ENCODE measurements at regions not wholly inside any gene's neighbourhood (a gene's known extent, or its start where the extent isn't known, plus 50 kb on each side); places are given as distances from the start of the nearest gene placed in this dataset.
"Not testable (repeated sequence)": the region's sequence is repeated elsewhere in the genome, so short reads cannot be mapped to it uniquely, and the experiment has no call there.

GRCh38 chr2:190742431-190742830 is 93.5 kb downstream of the NAB1 start:
- no peak for DNase-seq

- no peak for DNase-seq
Measured at GRCh38 chr2:190744041-190744440, 95.2 kb downstream of the NAB1 start.

GRCh38 chr2:190746971-190747761 is 98.3 kb downstream of the NAB1 start:
- DNase-seq = no peak

- no peak for DNase-seq
Measured at GRCh38 chr2:190748966-190749365, 100.1 kb downstream of the NAB1 start.

GRCh38 chr2:190755772-190756415 is 107.0 kb downstream of the NAB1 start:
- DNase-seq = no peak

- no peak for DNase-seq
Measured at GRCh38 chr2:190759749-190760213, 110.9 kb downstream of the NAB1 start.

- not testable (repeated sequence) for DNase-seq
Measured at GRCh38 chr2:190760353-190761150, 111.7 kb downstream of the NAB1 start.

- DNase-seq = not testable (repeated sequence)
Measured at GRCh38 chr2:190761216-190761615, 112.3 kb downstream of the NAB1 start.

- no peak for DNase-seq
Measured at GRCh38 chr2:190762566-190762965, 113.7 kb downstream of the NAB1 start.

- DNase-seq = no peak
Measured at GRCh38 chr2:190763100-190763499, 114.2 kb downstream of the NAB1 start.

- peak; percentile 25 for DNase-seq
Measured at GRCh38 chr2:190763901-190764514, 115.1 kb downstream of the NAB1 start.

- no peak for DNase-seq
Measured at GRCh38 chr2:190765386-190766173, 115.0 kb upstream of the GLS start.

- no peak for DNase-seq
Measured at GRCh38 chr2:190766174-190766572, 114.4 kb upstream of the GLS start.

- no peak for DNase-seq
Measured at GRCh38 chr2:190766595-190766994, 114.0 kb upstream of the GLS start.

GRCh38 chr2:190767821-190768220 is 112.8 kb upstream of the GLS start:
- no peak for DNase-seq

- no peak for DNase-seq
Measured at GRCh38 chr2:190769258-190769657, 111.4 kb upstream of the GLS start.

GRCh38 chr2:190771726-190772125 is 108.9 kb upstream of the GLS start:
- DNase-seq = no peak

- DNase-seq = no peak
Measured at GRCh38 chr2:190780594-190780993, 100.0 kb upstream of the GLS start.

- DNase-seq = peak; percentile 38
Measured at GRCh38 chr2:190781604-190782198, 98.9 kb upstream of the GLS start.

GRCh38 chr2:190782264-190782663 is 98.4 kb upstream of the GLS start:
- no peak for DNase-seq

- no peak for DNase-seq
Measured at GRCh38 chr2:190783513-190784263, 96.9 kb upstream of the GLS start.

Data from stimulated activated CD4-positive, alpha-beta T cell treated with anti-CD3 and anti-CD28 coated beads, Interleukin-12 subunit alpha, Interleukin-12 subunit beta, amount 100 ng/mL, for 4 hours (primary cell).